Colonic mucosa (tissue), 4 donors: ENCODE measurements at regions not wholly inside any gene's neighbourhood (a gene's known extent, or its start where the extent isn't known, plus 50 kb on each side); places are given as distances from the start of the nearest gene placed in this dataset.

Experiments used
- DNase-seq: peaks from one replicate; pipeline ENCODE4 v3.0.0-alpha.2; 2020
- H3K27ac ChIP-seq: fragments of 200-600 bp; one replicate; pipeline ENCODE4 v1.8.0; 2021
- H3K27me3 ChIP-seq: fragments of 200-600 bp; one replicate; pipeline ENCODE4 v1.8.0; 2021
- H3K36me3 ChIP-seq: fragments of 200-600 bp; one replicate; pipeline ENCODE4 v1.8.0; 2021
- H3K4me1 ChIP-seq: fragments of 200-600 bp; one replicate; pipeline ENCODE4 v1.8.0; 2021; ENCODE audit warnings: mild to moderate bottlenecking
- H3K4me3 ChIP-seq: fragments of 200-600 bp; one replicate; pipeline ENCODE4 v1.8.0; 2021
- H3K9ac ChIP-seq, 2 donors: one replicate each; pipeline ENCODE4 v1.7.0; 2013; ENCODE audit warnings: control low read depth in 2 of 2, low read depth in 2 of 2, low read length in 2 of 2
- H3K9me3 ChIP-seq: fragments of 200-600 bp; one replicate; pipeline ENCODE4 v1.8.0; 2021
- intact Hi-C: fragments of 100-400 bp; cut with DNase I; formaldehyde crosslinking; loops from one replicate; pipeline ENCODE4 v1.14.1; 2022
- TF ChIP-seq, protein P1 (sequence below): fragments of 200-600 bp; IDR thresholded peaks from one replicate; pipeline ENCODE4 v1.8.0; 2022; ENCODE audit warnings: antibody characterized with exemption, mild to moderate bottlenecking
- donor health status: healthy.
- donor health status: DM: no; HTN: no; CAD: no.
- donor health status: DM: no; HTN: no; CAD: no.

- Histone ChIP-seq H3K27me3 (no peaks in the 10 kb centered on the region), H3K27ac (no peak overlapping the region), H3K36me3 (no peaks in the 10 kb centered on the region), H3K9ac (no peak overlapping the region), H3K4me1 (no peaks in the 10 kb centered on the region), H3K9me3 (no peaks in the 10 kb centered on the region), H3K4me3 (no peak overlapping the region)
- DNase-seq: no peak
- TF ChIP-seq, protein P1, sequence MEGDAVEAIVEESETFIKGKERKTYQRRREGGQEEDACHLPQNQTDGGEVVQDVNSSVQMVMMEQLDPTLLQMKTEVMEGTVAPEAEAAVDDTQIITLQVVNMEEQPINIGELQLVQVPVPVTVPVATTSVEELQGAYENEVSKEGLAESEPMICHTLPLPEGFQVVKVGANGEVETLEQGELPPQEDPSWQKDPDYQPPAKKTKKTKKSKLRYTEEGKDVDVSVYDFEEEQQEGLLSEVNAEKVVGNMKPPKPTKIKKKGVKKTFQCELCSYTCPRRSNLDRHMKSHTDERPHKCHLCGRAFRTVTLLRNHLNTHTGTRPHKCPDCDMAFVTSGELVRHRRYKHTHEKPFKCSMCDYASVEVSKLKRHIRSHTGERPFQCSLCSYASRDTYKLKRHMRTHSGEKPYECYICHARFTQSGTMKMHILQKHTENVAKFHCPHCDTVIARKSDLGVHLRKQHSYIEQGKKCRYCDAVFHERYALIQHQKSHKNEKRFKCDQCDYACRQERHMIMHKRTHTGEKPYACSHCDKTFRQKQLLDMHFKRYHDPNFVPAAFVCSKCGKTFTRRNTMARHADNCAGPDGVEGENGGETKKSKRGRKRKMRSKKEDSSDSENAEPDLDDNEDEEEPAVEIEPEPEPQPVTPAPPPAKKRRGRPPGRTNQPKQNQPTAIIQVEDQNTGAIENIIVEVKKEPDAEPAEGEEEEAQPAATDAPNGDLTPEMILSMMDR: no peak
- intact Hi-C loops: loop anchor here (10.0 kb wide), 1 partner anchor 678 kb away; no protein-coding TSS in a partner anchor
Measured at GRCh38 chr5:159447116-159447515, 116.8 kb upstream of the IL12B start.

- no peak overlapping the region for H3K4me3 ChIP-seq
- no peak for DNase-seq
- intact Hi-C loops: loop anchor here (10.0 kb wide), 1 partner anchor 676 kb away; no protein-coding TSS in a partner anchor
Measured at GRCh38 chr5:159448841-159449407, 118.6 kb upstream of the IL12B start.

GRCh38 chr5:159449925-159450324 lies 119.6 kb upstream of the IL12B start:
- DNase-seq: no peak
- H3K9ac ChIP-seq: no peak overlapping the region
- H3K9me3 ChIP-seq: no peaks in the 10 kb centered on the region
- intact Hi-C loops: loop anchor here (10.0 kb wide), 1 partner anchor 675 kb away; no protein-coding TSS in a partner anchor
- TF ChIP-seq, protein P1: no peak
- no peak overlapping the region for H3K27ac ChIP-seq
- H3K36me3 ChIP-seq: no peaks in the 10 kb centered on the region
- no peaks in the 10 kb centered on the region for H3K4me1 ChIP-seq
- H3K4me3 ChIP-seq: no peak overlapping the region
- no peaks in the 10 kb centered on the region for H3K27me3 ChIP-seq

More at GRCh38 chr5:159448841-159449407, 118.6 kb upstream of the IL12B start:
- H3K27ac ChIP-seq: no peak overlapping the region
- H3K36me3 ChIP-seq: no peaks in the 10 kb centered on the region
- no peaks in the 10 kb centered on the region for H3K9me3 ChIP-seq
- TF ChIP-seq, protein P1: no peak
- no peaks in the 10 kb centered on the region for H3K27me3 ChIP-seq
- H3K9ac ChIP-seq: no peak overlapping the region
- no peaks in the 10 kb centered on the region for H3K4me1 ChIP-seq

DNA sequence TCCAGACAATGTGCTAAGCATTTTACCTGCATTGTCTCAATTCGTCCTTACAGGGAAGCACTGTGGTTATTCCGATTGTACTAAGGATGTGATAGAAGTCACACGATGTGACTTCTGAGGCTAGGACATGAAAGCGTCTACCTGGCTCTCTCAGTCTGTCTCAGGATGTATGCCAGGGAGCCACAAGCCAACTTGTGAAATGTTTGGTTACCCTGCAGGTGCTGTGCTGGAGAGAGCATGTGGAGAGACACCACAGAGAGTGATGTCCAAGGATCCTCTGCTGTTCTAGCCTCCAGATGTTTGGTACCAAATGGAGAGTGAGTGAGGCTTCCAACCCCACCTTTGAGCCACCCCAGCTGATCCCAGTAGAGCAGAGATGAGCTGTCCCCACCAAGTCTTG lies 120.1 kb upstream of the IL12B start:
- H3K27me3 ChIP-seq: no peaks in the 10 kb centered on the region
- no peak for DNase-seq
- no peak overlapping the region for H3K27ac ChIP-seq
- no peaks in the 10 kb centered on the region for H3K4me1 ChIP-seq
- TF ChIP-seq, protein P1: no peak
- intact Hi-C loops: no loop called here
- H3K9me3 ChIP-seq: no peaks in the 10 kb centered on the region
- H3K9ac ChIP-seq: no peak overlapping the region
- no peaks in the 10 kb centered on the region for H3K36me3 ChIP-seq
- H3K4me3 ChIP-seq: no peak overlapping the region

GRCh38 chr5:159451197-159452052 lies 121.1 kb upstream of the IL12B start:
- no peak for DNase-seq
- H3K9me3 ChIP-seq: no peaks in the 10 kb centered on the region
- no peak overlapping the region for H3K27ac ChIP-seq
- H3K36me3 ChIP-seq: no peaks in the 10 kb centered on the region
- no peak overlapping the region for H3K9ac ChIP-seq
- no peaks in the 10 kb centered on the region for H3K27me3 ChIP-seq
- intact Hi-C loops: no loop called here
- TF ChIP-seq, protein P1: no peak
- no peak overlapping the region for H3K4me3 ChIP-seq
- H3K4me1 ChIP-seq: no peaks in the 10 kb centered on the region
